Peyer's patch (tissue), 4 donors: ENCODE measurements at regions not wholly inside any gene's neighbourhood (a gene's known extent, or its start where the extent isn't known, plus 50 kb on each side); places are given as distances from the start of the nearest gene placed in this dataset.

Experiments used
- CTCF ChIP-seq, 6 experiments: fragments of 450-650 bp in 4 of 6; fragments of 200-600 bp in 2 of 6; sonication (generic) in 1 of 6; IDR thresholded peaks; one replicate each; pipeline ENCODE4 v1.5.1; 2017 to 2019; ENCODE audit warnings: antibody characterized with exemption in 6 of 6, mild to moderate bottlenecking in 3 of 6, moderate library complexity in 1 of 6
- POLR2A ChIP-seq, 2 donors: fragments of 450-650 bp; IDR thresholded peaks; one replicate each; pipeline ENCODE4 v1.5.1; 2017; ENCODE audit warnings: antibody characterized with exemption in 2 of 2, mild to moderate bottlenecking in 2 of 2, moderate library complexity in 2 of 2

GRCh38 chr5:17088051-17088450 is 129.4 kb upstream of the BASP1 start:
- TF ChIP-seq POLR2A (IDR thresholded peaks at IDR 0.05) (no peak), CTCF (IDR thresholded peaks at IDR 0.05) (no peak)
